ENCODE measurements at regions not wholly inside any gene's neighbourhood (a gene's known extent, or its start where the extent isn't known, plus 50 kb on each side); places are given as distances from the start of the nearest gene placed in this dataset.

DNA sequence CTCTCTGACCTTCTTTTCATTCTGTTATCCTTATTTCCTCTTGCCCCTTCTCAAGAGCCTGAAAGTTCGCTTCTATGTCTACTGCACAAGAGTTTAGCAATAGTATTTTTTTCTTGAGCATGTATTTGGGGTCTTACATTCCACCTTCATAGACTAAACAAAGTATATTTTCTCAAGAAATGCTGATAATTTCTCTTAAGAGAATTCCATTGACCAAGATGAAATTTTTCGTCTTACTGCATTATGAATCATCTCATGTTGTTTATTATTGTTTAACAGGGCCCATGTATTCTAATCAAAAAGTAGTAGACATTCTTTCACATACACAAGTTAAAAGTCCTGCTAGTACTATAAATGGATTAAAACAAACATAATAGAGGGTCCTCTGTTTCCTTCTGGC, 219.3 kb downstream of the C12orf50 start:
- Mint-ChIP-seq H3K27me3 (ENCODE audit: unreplicated experiment) (no peaks in the 10 kb centered on the region), H3K27ac (ENCODE audit: unreplicated experiment) (no peak overlapping the region), H3K36me3 (ENCODE audit: unreplicated experiment) (no peaks in the 10 kb centered on the region), H3K4me3 (ENCODE audit: unreplicated experiment) (no peak overlapping the region), H3K4me1 (ENCODE audit: low read depth, unreplicated experiment) (peaks cover 5% of the 10 kb centered on the region), H3K9me3 (ENCODE audit: unreplicated experiment) (no peaks in the 10 kb centered on the region)
- TF ChIP-seq, protein P1, sequence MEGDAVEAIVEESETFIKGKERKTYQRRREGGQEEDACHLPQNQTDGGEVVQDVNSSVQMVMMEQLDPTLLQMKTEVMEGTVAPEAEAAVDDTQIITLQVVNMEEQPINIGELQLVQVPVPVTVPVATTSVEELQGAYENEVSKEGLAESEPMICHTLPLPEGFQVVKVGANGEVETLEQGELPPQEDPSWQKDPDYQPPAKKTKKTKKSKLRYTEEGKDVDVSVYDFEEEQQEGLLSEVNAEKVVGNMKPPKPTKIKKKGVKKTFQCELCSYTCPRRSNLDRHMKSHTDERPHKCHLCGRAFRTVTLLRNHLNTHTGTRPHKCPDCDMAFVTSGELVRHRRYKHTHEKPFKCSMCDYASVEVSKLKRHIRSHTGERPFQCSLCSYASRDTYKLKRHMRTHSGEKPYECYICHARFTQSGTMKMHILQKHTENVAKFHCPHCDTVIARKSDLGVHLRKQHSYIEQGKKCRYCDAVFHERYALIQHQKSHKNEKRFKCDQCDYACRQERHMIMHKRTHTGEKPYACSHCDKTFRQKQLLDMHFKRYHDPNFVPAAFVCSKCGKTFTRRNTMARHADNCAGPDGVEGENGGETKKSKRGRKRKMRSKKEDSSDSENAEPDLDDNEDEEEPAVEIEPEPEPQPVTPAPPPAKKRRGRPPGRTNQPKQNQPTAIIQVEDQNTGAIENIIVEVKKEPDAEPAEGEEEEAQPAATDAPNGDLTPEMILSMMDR (IDR thresholded peaks at IDR 0.05; ENCODE audit: partially characterized antibody, unreplicated experiment) = no peak
- DNase-seq = no peak

DNA sequence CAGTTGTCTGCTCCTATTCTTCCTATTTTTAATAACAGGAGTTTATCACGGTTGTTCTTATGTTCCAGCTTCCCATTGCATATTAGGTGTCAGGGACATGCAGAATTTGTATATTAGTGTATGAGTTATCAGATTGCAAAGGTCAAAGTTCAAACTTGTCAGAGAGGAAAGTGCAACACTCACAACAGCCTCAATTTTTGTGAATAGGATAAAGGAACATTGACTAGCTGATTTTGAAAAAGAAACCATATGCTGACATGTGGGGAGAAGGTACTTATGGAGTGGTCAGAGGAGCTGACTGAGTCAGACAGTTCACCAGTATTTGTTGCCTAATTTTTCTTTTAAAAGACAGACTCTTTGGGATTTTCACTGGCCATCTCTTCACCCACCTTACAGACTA, 222.1 kb downstream of the C12orf50 start:
- no peak overlapping the region for H3K27ac Mint-ChIP-seq (ENCODE audit: unreplicated experiment)
- TF ChIP-seq, protein P1 (IDR thresholded peaks at IDR 0.05; ENCODE audit: partially characterized antibody, unreplicated experiment) = no peak
- H3K9me3 Mint-ChIP-seq (ENCODE audit: unreplicated experiment) = no peaks in the 10 kb centered on the region
- H3K27me3 Mint-ChIP-seq (ENCODE audit: unreplicated experiment) = no peaks in the 10 kb centered on the region
- H3K4me1 Mint-ChIP-seq (ENCODE audit: low read depth, unreplicated experiment) = peaks cover 5% of the 10 kb centered on the region
- H3K4me3 Mint-ChIP-seq (ENCODE audit: unreplicated experiment) = no peak overlapping the region
- no peaks in the 10 kb centered on the region for H3K36me3 Mint-ChIP-seq (ENCODE audit: unreplicated experiment)
- no peak for DNase-seq

DNA sequence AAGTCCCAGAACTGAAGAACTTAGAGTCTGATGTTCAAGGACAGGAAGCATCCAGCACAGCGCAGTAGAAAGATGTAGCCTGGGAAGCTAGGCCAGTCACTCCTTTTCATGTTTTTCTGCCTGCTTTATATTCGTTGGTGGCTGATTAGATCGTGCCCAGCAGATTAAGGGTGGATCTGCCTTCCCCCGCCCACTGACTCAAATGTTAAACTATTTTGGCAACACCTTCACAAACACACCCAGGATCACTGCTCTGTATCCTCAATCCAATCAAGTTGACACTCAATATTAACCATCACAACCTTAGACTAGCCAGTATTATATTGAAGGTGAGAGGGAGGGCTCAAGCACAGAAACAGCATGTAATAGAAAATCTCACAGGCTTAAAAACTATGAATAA, 222.9 kb downstream of the C12orf50 start:
- TF ChIP-seq, protein P1 (IDR thresholded peaks at IDR 0.05; ENCODE audit: partially characterized antibody, unreplicated experiment) = no peak
- no peaks in the 10 kb centered on the region for H3K9me3 Mint-ChIP-seq (ENCODE audit: unreplicated experiment)
- no peak overlapping the region for H3K27ac Mint-ChIP-seq (ENCODE audit: unreplicated experiment)
- no peaks in the 10 kb centered on the region for H3K27me3 Mint-ChIP-seq (ENCODE audit: unreplicated experiment)
- H3K4me1 Mint-ChIP-seq (ENCODE audit: low read depth, unreplicated experiment) = peaks cover 5% of the 10 kb centered on the region
- no peaks in the 10 kb centered on the region for H3K36me3 Mint-ChIP-seq (ENCODE audit: unreplicated experiment)
- H3K4me3 Mint-ChIP-seq (ENCODE audit: unreplicated experiment) = no peak overlapping the region
- no peak for DNase-seq

DNA sequence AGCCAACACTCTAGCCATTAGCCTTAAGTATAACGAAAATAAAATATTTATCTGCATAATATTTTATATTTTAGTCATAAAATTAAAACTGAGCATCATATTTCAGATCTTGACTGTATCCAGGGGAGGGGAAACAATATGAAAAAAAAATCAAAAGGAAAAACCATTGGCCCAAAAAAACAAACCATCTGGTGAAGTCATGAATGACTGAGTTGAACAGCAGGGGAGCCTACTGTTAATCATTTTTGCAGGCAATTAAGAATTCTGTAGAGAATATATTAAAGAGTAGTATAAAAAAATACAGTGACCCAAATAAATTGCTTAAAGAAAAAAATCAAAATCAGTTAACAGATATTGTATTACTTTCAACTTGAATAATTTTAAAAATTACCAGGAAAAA, 224.8 kb downstream of the C12orf50 start:
- Mint-ChIP-seq H3K27me3 (ENCODE audit: unreplicated experiment) (no peaks in the 10 kb centered on the region), H3K9me3 (ENCODE audit: unreplicated experiment) (no peaks in the 10 kb centered on the region), H3K36me3 (ENCODE audit: unreplicated experiment) (no peaks in the 10 kb centered on the region), H3K4me3 (ENCODE audit: unreplicated experiment) (no peak overlapping the region), H3K27ac (ENCODE audit: unreplicated experiment) (no peak overlapping the region), H3K4me1 (ENCODE audit: low read depth, unreplicated experiment) (peaks cover 5% of the 10 kb centered on the region)
- no peak for DNase-seq
- TF ChIP-seq, protein P1 (IDR thresholded peaks at IDR 0.05; ENCODE audit: partially characterized antibody, unreplicated experiment) = no peak

DNA sequence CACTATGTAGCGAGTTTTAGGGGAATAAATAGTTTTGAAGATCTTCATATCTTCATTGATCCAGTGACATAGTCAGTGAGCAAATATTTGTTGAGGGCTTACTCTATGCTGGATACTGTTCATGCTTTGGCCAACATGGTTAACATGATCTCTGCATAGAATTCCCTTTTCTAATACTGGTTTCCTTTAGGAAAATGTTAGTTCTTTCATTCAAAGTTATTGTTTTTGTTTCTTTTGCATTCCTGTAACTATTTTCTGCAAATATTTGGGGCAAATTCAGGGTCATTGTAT, 226.5 kb downstream of the C12orf50 start:
- H3K4me3 Mint-ChIP-seq (ENCODE audit: unreplicated experiment) = no peak overlapping the region
- H3K36me3 Mint-ChIP-seq (ENCODE audit: unreplicated experiment) = no peaks in the 10 kb centered on the region
- no peaks in the 10 kb centered on the region for H3K27me3 Mint-ChIP-seq (ENCODE audit: unreplicated experiment)
- H3K9me3 Mint-ChIP-seq (ENCODE audit: unreplicated experiment) = no peaks in the 10 kb centered on the region
- TF ChIP-seq, protein P1 (IDR thresholded peaks at IDR 0.05; ENCODE audit: partially characterized antibody, unreplicated experiment) = no peak
- H3K4me1 Mint-ChIP-seq (ENCODE audit: low read depth, unreplicated experiment) = peaks cover 5% of the 10 kb centered on the region
- H3K27ac Mint-ChIP-seq (ENCODE audit: unreplicated experiment) = no peak overlapping the region
- no peak for DNase-seq

Measured in glutamatergic neuron (in vitro differentiated cells).